Right lobe of liver (tissue), 6 donors: ENCODE measurements at regions not wholly inside any gene's neighbourhood (a gene's known extent, or its start where the extent isn't known, plus 50 kb on each side); places are given as distances from the start of the nearest gene placed in this dataset.

Source experiments
- ATAC-seq, 4 donors: fragments of 200-7000 bp; cut with Tn5 transposase; one replicate each; pipeline ENCODE4 v1.9.1; 2020; ENCODE audit warnings: mild to moderate bottlenecking in 4 of 4, moderate library complexity in 4 of 4
- DNase-seq, 3 donors: peaks; one replicate each; pipeline ENCODE4 v3.0.0-alpha.2; 2020
- H3K27ac ChIP-seq, 3 donors: fragments of 200-600 bp; one replicate each; pipeline ENCODE4 v1.8.0; 2022
- H3K27me3 ChIP-seq, 2 donors: fragments of 200-600 bp; one replicate each; pipeline ENCODE4 v1.8.0; 2022
- H3K36me3 ChIP-seq, 4 donors: fragments of 200-600 bp; sonication (generic) in 1 of 4; one replicate each; pipeline versions ENCODE4 v1.5.1 to v1.8.0; 2017 to 2022; ENCODE audit warnings: control low read depth in 1 of 4
- H3K4me1 ChIP-seq, 4 donors: fragments of 200-600 bp; sonication (generic) in 1 of 4; one replicate each; pipeline versions ENCODE4 v1.5.1 to v1.8.0; 2017 to 2022; ENCODE audit warnings: control low read depth in 1 of 4
- H3K4me3 ChIP-seq, 3 donors: fragments of 200-600 bp; one replicate each; pipeline ENCODE4 v1.8.0; 2022
- H3K9me3 ChIP-seq, 4 donors: fragments of 200-600 bp; sonication (generic) in 1 of 4; one replicate each; pipeline versions ENCODE4 v1.5.1 to v1.8.0; 2017 to 2022; ENCODE audit warnings: control low read depth in 1 of 4
- POLR2A ChIP-seq: fragments of 450-650 bp; IDR thresholded peaks from one replicate; pipeline ENCODE4 v1.6.1; 2017; ENCODE audit warnings: antibody characterized with exemption, mild to moderate bottlenecking
- WGBS: methylation state at CpG from one replicate; pipeline ENCODE4 v1.1.6; 2018; ENCODE audit warnings: low coverage, low lambda C conversion rate; ENCODE audit not compliant: insufficient coverage; ENCODE audit errors: missing lambda C conversion rate; 5-methylcytosine and 5-hydroxymethylcytosine counted together
- intact Hi-C, 2 donors: fragments of 100-400 bp; cut with DNase I; formaldehyde crosslinking; loops; one replicate each; pipeline versions ENCODE4 v1.11.2 to v1.14.1; 2022
- TF ChIP-seq, protein P1 (sequence below), 4 donors: fragments of 200-600 bp in 3 of 4; fragments of 450-650 bp in 1 of 4; IDR thresholded peaks; one replicate each; pipeline versions ENCODE4 v1.5.1 to v1.8.0; 2016 to 2022; ENCODE audit warnings: antibody characterized with exemption in 4 of 4, mild to moderate bottlenecking in 2 of 4
- donor health status: DM: no; HTN: yes; CAD: no.
- donor health status: DM: no; HTN: no; CAD: no.
- donor health status: DM: no; HTN: no; CAD: no.
- donor health status: DM: no; HTN: yes; CAD: no.
- donor health status: DM: no; HTN: yes; CAD: no.

GRCh38 chr4:163663454-163664225 is 169.2 kb downstream of the TMA16 start:
- no peaks in the 10 kb centered on the region for H3K36me3 ChIP-seq
- no peaks in the 10 kb centered on the region for H3K27me3 ChIP-seq
- 45% methylated on average over 5 of the region's 5 CpGs for WGBS
- no peak overlapping the region for H3K27ac ChIP-seq
- TF ChIP-seq POLR2A = no peak
- TF ChIP-seq, protein P1, sequence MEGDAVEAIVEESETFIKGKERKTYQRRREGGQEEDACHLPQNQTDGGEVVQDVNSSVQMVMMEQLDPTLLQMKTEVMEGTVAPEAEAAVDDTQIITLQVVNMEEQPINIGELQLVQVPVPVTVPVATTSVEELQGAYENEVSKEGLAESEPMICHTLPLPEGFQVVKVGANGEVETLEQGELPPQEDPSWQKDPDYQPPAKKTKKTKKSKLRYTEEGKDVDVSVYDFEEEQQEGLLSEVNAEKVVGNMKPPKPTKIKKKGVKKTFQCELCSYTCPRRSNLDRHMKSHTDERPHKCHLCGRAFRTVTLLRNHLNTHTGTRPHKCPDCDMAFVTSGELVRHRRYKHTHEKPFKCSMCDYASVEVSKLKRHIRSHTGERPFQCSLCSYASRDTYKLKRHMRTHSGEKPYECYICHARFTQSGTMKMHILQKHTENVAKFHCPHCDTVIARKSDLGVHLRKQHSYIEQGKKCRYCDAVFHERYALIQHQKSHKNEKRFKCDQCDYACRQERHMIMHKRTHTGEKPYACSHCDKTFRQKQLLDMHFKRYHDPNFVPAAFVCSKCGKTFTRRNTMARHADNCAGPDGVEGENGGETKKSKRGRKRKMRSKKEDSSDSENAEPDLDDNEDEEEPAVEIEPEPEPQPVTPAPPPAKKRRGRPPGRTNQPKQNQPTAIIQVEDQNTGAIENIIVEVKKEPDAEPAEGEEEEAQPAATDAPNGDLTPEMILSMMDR (IDR thresholded peaks at IDR 0.05) = no peak
- H3K4me1 ChIP-seq = no peaks in the 10 kb centered on the region
- no peak overlapping the region for H3K4me3 ChIP-seq
- H3K9me3 ChIP-seq = no peaks in the 10 kb centered on the region
- no peak for DNase-seq
- intact Hi-C loops = no loop called here
- peak in 2 of 4 donors; percentile 43 to 44 for ATAC-seq

DNA sequence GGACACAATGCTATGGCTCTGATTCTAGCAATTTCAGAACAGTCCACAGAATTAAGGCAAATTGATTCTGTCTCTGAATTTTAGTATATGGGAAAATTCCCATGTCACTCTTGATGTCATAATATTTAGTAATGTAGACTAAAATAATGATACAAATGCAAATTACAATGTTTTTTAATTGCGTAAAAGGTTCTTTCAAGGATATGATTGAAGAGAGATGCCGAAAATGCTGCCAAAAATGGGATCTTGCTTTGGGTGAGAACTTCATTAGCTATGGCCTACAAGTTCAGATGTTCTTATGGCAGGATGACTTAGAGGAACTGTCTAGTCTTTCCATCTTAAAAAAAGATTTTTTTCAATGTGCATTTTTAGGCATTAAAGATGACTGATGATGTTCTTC is 170.6 kb downstream of the TMA16 start:
- ATAC-seq (no peak), DNase-seq (no peak)
- Histone ChIP-seq H3K4me1 (no peaks in the 10 kb centered on the region), H3K27me3 (no peaks in the 10 kb centered on the region), H3K4me3 (no peak overlapping the region), H3K36me3 (no peaks in the 10 kb centered on the region), H3K9me3 (no peaks in the 10 kb centered on the region), H3K27ac (no peak overlapping the region)
- intact Hi-C loops = no loop called here
- 73% methylated on average over 2 of the region's 2 CpGs for WGBS
- TF ChIP-seq POLR2A = no peak
- TF ChIP-seq, protein P1 (IDR thresholded peaks at IDR 0.05) = no peak

GRCh38 chr4:163665521-163666331 is 171.2 kb downstream of the TMA16 start:
- no peaks in the 10 kb centered on the region for H3K27me3 ChIP-seq
- H3K4me1 ChIP-seq = no peaks in the 10 kb centered on the region
- no peaks in the 10 kb centered on the region for H3K36me3 ChIP-seq
- intact Hi-C loops = no loop called here
- peak in 3 of 4 donors; percentile 19 to 50 (median 47) for ATAC-seq
- H3K9me3 ChIP-seq = no peaks in the 10 kb centered on the region
- DNase-seq = no peak
- H3K27ac ChIP-seq = no peak overlapping the region
- 38% methylated on average over 9 of the region's 9 CpGs for WGBS
- TF ChIP-seq, protein P1 (IDR thresholded peaks at IDR 0.05) = no peak
- TF ChIP-seq POLR2A = no peak
- H3K4me3 ChIP-seq = no peak overlapping the region

DNA sequence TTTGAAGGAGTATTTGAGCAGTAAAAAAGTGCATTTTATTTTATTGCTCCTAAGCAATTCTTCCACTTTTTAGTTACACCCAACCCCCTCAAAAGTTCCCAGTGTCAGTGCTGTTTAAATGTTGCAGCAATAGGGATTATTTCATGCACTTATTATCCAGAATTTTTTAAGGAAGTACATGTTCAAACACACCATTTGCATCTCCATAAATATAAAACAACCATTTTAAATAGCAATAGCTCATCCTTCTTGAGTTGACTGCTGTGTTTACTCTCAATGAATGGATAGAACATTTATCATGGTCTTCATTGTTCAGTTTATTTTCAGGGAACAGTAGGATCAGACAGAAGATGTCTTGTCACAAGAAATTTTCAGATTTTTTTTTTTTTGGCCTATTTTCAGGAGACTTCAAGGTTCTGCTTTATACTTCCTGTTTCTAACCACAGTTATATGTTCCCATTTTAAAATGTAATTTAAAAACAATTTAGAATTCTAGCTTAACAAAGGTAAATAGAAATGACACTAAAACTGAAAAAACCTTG is 171.9 kb downstream of the TMA16 start:
- TF ChIP-seq POLR2A = no peak
- TF ChIP-seq, protein P1 (IDR thresholded peaks at IDR 0.05) = no peak
- no peak for DNase-seq
- peak in 2 of 4 donors; percentile 21 to 25 for ATAC-seq
- Histone ChIP-seq H3K4me3 (no peak overlapping the region), H3K36me3 (no peaks in the 10 kb centered on the region), H3K27me3 (no peaks in the 10 kb centered on the region), H3K9me3 (no peaks in the 10 kb centered on the region), H3K4me1 (no peaks in the 10 kb centered on the region), H3K27ac (no peak overlapping the region)
- intact Hi-C loops = no loop called here
